PFSK-1 (cell line): ENCODE measurements at regions not wholly inside any gene's neighbourhood (a gene's known extent, or its start where the extent isn't known, plus 50 kb on each side); places are given as distances from the start of the nearest gene placed in this dataset.

Experiments used
- POLR2AphosphoS5 ChIP-seq: IDR thresholded peaks from 2 replicates; pipeline ENCODE4 v1.6.1; 2012; ENCODE audit warnings: low read depth, mild to moderate bottlenecking, control low read depth, low read length, moderate library complexity
- SIN3A ChIP-seq: IDR thresholded peaks from 2 replicates; pipeline ENCODE4 v1.6.1; 2012; ENCODE audit warnings: mild to moderate bottlenecking, low read length, moderate library complexity, borderline replicate concordance; ENCODE audit not compliant: insufficient read depth
- TF ChIP-seq, protein P1 (sequence below), 2 experiments: IDR thresholded peaks; 2 replicates each; pipeline versions ENCODE4 v1.6.1 to v1.8.0; 2011 to 2012; ENCODE audit warnings: low read depth in 2 of 2, low read length in 2 of 2, control low read depth in 1 of 2, inconsistent platforms in 1 of 2, mild to moderate bottlenecking in 1 of 2, moderate library complexity in 1 of 2; ENCODE audit not compliant: insufficient read depth in 1 of 2

DNA sequence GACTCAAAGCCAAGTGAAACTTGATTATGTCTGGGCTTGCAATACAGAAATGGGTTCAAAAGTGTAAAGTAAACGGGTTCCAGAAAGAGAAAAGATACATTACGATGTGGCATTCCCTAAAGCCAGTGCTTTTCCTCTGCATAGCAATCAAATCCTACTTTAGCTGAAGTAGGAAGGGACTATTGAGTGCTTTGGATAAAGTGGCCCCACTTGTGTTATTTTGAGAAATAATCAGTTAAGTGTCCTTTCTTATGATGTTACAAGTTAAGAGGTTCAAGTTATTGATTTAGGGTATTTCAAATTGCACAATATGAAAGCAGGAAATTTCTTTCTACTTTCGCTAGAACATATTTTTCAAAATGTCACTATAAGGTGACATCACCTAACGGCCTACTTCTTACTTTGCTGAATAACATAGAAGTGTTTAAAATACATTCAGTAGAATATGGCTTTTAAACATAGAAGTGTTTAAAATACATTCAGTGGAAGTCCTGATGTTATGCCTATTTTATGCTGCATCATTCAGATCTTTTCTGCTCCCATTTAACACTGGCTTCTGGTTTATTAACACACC, 235.2 kb downstream of the DTHD1 start:
- TF ChIP-seq, protein P1, sequence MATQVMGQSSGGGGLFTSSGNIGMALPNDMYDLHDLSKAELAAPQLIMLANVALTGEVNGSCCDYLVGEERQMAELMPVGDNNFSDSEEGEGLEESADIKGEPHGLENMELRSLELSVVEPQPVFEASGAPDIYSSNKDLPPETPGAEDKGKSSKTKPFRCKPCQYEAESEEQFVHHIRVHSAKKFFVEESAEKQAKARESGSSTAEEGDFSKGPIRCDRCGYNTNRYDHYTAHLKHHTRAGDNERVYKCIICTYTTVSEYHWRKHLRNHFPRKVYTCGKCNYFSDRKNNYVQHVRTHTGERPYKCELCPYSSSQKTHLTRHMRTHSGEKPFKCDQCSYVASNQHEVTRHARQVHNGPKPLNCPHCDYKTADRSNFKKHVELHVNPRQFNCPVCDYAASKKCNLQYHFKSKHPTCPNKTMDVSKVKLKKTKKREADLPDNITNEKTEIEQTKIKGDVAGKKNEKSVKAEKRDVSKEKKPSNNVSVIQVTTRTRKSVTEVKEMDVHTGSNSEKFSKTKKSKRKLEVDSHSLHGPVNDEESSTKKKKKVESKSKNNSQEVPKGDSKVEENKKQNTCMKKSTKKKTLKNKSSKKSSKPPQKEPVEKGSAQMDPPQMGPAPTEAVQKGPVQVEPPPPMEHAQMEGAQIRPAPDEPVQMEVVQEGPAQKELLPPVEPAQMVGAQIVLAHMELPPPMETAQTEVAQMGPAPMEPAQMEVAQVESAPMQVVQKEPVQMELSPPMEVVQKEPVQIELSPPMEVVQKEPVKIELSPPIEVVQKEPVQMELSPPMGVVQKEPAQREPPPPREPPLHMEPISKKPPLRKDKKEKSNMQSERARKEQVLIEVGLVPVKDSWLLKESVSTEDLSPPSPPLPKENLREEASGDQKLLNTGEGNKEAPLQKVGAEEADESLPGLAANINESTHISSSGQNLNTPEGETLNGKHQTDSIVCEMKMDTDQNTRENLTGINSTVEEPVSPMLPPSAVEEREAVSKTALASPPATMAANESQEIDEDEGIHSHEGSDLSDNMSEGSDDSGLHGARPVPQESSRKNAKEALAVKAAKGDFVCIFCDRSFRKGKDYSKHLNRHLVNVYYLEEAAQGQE (IDR thresholded peaks at IDR 0.05; ENCODE audit: insufficient read depth in 1 of 2, low read depth in 2 of 2, low read length in 2 of 2) = no peak
- TF ChIP-seq SIN3A (no peak), POLR2AphosphoS5 (no peak)
